ENCODE measurements at regions not wholly inside any gene's neighbourhood (a gene's known extent, or its start where the extent isn't known, plus 50 kb on each side); places are given as distances from the start of the nearest gene placed in this dataset.

- no peak for TF ChIP-seq CTCF (conservative IDR thresholded peaks at IDR 0.05; ENCODE audit: low read depth)
- H3K27ac ChIP-seq = no peak overlapping the region
- POLR2A ChIA-PET (ENCODE audit: low non-redundant PET) = no interaction called here
- DNase-seq (ENCODE audit: low spot score) = no peak
- CTCF ChIA-PET = interaction anchor here (0.6 kb wide), 1 partner anchor 212 kb away, joined by 5 read pairs; no protein-coding TSS in a partner anchor
Measured at GRCh38 chr10:25694971-25695370, 239.1 kb upstream of the MYO3A start.

GRCh38 chr10:25695586-25695985 is 238.4 kb upstream of the MYO3A start:
- no peak for TF ChIP-seq CTCF (conservative IDR thresholded peaks at IDR 0.05; ENCODE audit: low read depth)
- CTCF ChIA-PET = interaction anchor here (0.6 to 0.7 kb wide), 2 partner anchors 213 to 772 kb away, joined by 4 to 5 read pairs; no protein-coding TSS in a partner anchor
- DNase-seq (ENCODE audit: low spot score) = no peak
- POLR2A ChIA-PET (ENCODE audit: low non-redundant PET) = no interaction called here
- H3K27ac ChIP-seq = no peak overlapping the region

- POLR2A ChIA-PET (ENCODE audit: low non-redundant PET) = no interaction called here
- DNase-seq (ENCODE audit: low spot score) = no peak
- TF ChIP-seq CTCF (conservative IDR thresholded peaks at IDR 0.05; ENCODE audit: low read depth) = no peak
- H3K27ac ChIP-seq = no peak overlapping the region
- CTCF ChIA-PET = interaction anchor here (0.7 kb wide), 1 partner anchor 772 kb away, joined by 4 read pairs; no protein-coding TSS in a partner anchor
Measured at GRCh38 chr10:25696013-25696708, 237.9 kb upstream of the MYO3A start.

GRCh38 chr10:25697412-25697811 is 236.6 kb upstream of the MYO3A start:
- ChIA-PET POLR2A (ENCODE audit: low non-redundant PET) (no interaction called here), CTCF (no interaction called here)
- no peak for TF ChIP-seq CTCF (conservative IDR thresholded peaks at IDR 0.05; ENCODE audit: low read depth)
- DNase-seq (ENCODE audit: low spot score) = no peak
- H3K27ac ChIP-seq = no peak overlapping the region

- CTCF ChIA-PET = no interaction called here
- POLR2A ChIA-PET (ENCODE audit: low non-redundant PET) = no interaction called here
- DNase-seq (ENCODE audit: low spot score) = no peak
- TF ChIP-seq CTCF (conservative IDR thresholded peaks at IDR 0.05; ENCODE audit: low read depth) = no peak
- no peak overlapping the region for H3K27ac ChIP-seq
Measured at GRCh38 chr10:25698638-25699037, 235.4 kb upstream of the MYO3A start.

- no peak for DNase-seq (ENCODE audit: low spot score)
- ChIA-PET POLR2A (ENCODE audit: low non-redundant PET) (no interaction called here), CTCF (no interaction called here)
- no peak overlapping the region for H3K27ac ChIP-seq
- TF ChIP-seq CTCF (conservative IDR thresholded peaks at IDR 0.05; ENCODE audit: low read depth) = no peak
Measured at GRCh38 chr10:25699631-25700030, 234.4 kb upstream of the MYO3A start.
